T-helper 2 cell treated with Interferon-gamma antibody and Interleukin-4, amounts not matched to agents 100 ng/mL and 5 ng/mL, for 36 hours (primary cell): ENCODE measurements at regions not wholly inside any gene's neighbourhood (a gene's known extent, or its start where the extent isn't known, plus 50 kb on each side); places are given as distances from the start of the nearest gene placed in this dataset.

Source experiments
- intact Hi-C: fragments of 100-400 bp; cut with micrococcal nuclease; formaldehyde crosslinking; loops from one replicate; pipeline ENCODE4 v1.15.1; 2023

- intact Hi-C loops = no loop called here
These were observed 130.6 kb downstream of the SMAD6 start for GRCh38 chr15:66832664-66833063.

DNA sequence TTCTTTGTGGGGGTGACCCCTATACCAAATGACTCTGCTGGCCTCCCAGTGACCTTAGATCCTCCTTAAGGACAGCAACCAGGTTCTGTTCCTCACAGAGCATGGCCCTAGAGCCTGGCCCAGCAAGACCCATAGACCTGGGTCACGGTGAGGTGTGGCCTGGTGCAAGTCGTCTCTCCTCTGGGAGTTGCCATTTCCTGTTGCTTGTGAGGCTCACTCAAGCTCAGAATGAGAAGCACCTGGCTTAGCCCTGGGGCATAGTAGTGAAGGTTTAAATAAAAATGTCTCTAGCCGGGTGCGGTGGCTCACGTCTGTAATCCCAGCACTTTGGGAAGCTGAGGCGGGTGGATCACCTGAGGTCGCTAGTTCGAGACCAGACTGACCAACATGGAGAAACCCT lies 131.3 kb downstream of the SMAD6 start:
- intact Hi-C loops = no loop called here

DNA sequence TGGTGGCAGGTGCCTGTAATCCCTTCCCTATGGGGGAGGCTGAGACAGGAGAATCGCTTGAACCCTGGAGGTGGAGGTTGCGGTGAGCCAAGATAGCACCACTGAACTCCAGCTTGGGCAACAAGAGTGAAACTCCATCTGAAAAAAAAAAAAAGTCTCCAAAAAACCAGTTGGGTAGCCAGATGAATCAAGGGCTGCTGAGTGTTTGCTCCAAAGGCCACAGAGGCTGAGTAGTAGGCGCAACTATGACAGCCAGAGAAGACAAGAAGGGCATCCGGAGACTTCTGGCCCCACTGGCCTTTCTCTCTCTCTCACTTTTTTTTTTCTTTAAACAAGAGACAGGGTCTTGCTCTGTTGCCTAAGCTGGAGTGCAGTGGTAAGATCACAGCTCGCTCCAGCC lies 131.8 kb downstream of the SMAD6 start:
- intact Hi-C loops = no loop called here

DNA sequence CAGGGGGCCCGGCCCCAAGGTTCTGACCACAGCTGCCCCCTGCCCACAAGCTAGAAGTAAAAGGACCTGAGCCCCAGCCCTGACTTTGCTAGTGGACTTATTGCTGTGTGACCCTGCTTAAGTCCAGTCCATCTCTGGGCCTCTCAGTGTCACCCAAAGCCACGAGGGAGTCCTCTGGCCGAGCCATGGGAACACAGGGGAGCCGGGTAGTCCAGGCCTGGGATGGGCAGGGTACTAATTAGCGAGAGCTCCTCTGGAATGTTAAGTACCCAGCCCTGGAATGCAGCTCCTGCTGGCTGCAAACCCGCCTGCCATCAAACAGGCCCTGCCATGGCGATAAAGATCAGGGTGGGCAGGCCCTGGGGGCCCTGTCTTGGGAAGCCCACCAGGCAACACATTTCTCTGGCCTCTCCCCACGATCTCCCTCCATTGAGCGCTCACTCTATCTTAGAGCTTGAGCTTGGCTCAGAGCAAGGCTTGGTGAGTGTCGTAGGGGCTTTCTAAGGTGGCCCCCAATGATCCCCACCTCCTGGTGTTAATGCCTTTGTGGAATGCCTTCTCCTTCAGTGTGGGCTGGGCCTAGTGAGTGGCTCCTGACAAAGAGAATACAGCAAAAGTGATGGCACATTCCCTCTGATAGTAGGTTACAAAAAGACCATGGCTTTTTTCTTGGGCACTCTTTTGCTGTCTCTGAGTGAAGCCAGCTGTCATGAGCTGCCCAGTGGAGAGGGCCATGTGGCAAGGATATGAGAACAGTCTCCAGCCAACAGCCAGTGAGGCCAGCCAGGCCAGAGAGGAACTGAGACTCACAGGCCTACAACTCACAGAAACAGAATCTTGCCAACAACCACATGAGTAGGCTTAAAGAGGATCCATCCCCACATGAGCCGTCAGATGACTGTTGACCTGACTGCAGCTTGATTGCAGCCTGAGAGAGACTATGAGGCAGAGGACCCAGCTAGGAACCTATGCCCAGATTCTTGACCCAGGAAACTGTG lies 133.1 kb downstream of the SMAD6 start:
- intact Hi-C loops = no loop called here

- intact Hi-C loops = no loop called here
These were observed 134.4 kb downstream of the SMAD6 start for GRCh38 chr15:66836231-66837030.

DNA sequence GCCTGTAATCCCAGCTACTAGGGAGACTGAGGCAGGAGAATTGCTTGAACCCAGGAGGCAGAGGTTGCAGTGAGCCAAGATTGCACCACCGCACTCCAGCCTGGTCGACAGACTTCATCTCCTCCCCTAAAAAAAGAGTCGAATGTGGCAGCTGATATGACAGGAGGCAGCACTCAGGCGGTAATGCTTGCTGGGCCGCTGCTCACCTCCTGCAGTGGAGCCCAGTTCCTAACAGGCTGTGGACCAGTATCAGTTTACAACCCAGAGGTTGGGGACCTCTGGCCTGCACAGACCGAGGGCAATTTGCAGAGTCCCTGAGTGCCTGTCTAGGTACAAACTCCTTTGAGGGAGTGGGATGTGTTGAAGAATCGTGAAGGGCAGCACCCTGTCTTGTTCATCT lies 136.2 kb downstream of the SMAD6 start:
- intact Hi-C loops = no loop called here

DNA sequence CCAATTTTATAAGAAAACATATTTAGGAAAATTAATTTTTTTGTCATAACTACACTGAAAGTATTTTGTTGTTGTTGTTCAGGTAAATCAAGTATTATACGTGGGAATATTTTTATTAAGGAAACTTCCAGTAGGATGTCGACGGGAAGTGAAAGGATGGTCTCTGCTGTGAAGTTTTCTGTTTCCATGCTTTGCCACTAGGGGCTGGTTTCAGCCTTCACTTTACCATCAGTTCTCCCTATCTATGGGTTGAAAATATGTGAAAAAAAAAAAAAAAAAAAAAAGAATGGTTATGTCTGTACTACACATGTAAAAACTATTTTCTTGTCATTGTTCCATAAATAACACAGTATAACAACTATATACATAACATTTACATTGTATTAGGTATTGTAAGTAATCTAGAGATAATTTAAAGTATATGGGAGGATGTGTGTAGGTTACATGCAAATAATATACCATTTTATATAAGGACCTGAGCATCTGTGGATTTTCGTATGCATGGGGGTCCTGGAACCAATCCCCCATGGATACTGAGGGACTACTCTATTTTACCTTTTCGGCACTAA lies 136.7 kb downstream of the SMAD6 start:
- intact Hi-C loops = no loop called here

GRCh38 chr15:66839506-66840112 lies 137.6 kb downstream of the SMAD6 start:
- intact Hi-C loops = no loop called here

DNA sequence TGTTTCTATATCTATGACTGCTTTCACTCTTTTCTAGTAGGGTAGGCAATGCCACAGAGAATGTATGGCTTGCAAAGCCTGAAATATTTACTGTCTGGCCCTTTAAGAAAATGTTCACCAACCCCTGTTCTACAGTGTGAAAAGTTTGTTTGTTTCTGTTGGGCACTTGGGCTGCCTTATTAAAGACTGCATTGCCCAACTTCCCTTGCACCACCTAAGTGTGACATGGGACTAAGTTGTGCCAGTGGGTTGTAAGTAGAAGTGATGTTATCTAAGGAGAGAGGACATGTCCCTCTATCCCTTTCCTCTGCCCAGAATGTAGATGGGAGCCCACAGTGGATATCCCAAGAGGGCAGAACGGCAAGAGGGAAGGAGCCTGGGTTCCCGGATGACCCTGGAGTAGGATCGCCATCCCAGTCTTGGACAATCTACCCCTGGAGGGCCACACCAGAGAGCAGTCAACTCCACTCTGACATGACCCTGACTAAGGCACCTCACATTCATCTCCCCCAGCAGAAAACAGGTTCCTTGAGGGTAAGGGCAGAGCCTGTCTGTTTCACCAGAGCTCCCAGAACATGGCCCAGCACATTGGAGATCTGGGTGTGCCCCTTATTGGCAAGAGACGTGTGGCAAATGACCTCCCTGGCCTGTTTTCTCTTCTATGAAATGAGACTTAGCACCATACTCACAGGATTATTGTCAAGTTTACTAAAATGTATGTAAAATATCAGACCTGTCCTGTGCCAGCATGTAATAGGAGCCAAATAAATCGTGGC lies 138.8 kb downstream of the SMAD6 start:
- intact Hi-C loops = no loop called here

GRCh38 chr15:66841953-66842681 lies 140.1 kb downstream of the SMAD6 start:
- intact Hi-C loops = no loop called here

DNA sequence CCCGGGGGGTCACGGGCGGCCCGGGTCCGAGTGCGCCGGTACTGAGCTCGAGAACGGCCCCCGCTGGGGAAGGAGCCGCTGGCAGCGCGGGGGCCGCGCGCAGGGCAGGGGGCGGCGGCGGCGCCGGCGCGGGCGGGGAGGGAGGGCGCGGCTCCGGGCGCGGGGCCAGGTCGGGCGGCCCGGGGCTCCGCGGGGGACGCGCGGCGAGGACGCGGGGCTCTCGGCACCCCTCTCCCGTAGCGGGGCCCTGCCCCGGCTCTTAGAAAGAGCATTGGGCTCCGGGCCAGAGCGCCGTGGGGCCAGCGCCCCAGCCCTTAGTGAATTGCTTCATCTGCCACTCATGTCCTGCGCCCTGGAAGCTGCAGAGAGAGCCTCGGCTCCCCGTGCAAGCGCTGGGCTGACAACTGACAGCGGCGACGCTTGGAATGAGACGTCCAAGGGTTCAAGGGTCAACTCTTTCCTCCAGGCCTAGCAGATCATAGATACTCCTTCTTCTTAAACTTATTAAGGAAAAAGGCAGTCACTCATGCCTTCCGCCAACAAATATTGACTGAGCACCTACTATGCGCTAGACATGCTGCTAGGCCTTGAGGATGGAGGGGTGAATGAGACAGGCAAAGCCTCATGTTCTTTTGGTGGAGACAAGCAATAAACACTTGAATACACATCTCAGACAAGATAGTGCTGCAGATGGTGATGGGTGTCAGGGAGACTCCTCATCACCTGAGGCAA lies 140.8 kb downstream of the SMAD6 start:
- intact Hi-C loops = no loop called here

- intact Hi-C loops = no loop called here
These were observed 141.5 kb downstream of the SMAD6 start for GRCh38 chr15:66843581-66843980.

GRCh38 chr15:66844041-66844746 lies 142.2 kb downstream of the SMAD6 start:
- intact Hi-C loops = no loop called here

GRCh38 chr15:66844747-66845145 lies 142.7 kb downstream of the SMAD6 start:
- intact Hi-C loops = no loop called here

GRCh38 chr15:66845266-66845785 lies 143.3 kb downstream of the SMAD6 start:
- intact Hi-C loops = no loop called here

- intact Hi-C loops = no loop called here
These were observed 144.0 kb downstream of the SMAD6 start for GRCh38 chr15:66846031-66846430.

DNA sequence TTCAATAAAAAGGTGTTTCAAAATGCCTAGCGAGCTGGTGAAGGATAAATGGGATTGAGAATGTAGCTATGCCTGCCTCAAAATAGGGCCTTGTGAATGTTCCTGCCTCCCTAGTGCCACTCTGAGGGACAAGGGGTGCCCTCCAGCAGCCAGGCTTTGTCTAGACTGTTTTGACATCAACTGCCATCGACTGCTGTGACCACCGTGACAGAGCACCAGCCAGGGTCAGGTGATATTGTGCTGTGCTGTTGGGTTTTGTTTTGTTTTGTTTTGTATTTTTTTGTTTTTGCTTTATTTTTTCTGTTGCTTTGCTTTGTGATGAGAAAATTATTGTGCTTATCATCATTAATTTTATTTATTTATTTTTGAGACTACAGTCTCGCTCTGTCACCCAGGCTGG lies 144.8 kb downstream of the SMAD6 start:
- intact Hi-C loops = no loop called here

DNA sequence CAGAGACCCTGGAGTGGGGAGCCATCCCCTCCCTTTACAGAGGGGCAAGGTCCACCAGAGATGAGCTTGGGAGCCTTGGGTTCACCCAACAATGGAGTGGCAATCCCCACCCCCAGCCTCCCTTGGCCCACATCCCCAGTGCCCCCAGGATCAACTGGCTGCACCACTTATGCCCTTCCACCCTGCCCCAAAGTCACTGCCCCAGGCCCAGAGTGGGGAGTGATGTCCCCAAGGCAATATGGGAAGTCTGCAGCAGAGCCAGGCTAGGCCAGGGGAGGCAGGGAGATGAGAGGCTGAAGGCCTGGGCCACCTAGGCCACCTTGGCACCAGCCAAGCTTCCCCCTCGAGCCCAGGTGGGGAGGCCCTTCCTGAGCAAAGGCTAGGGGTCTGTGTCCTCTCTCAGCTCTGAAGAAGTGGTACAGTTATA lies 145.5 kb downstream of the SMAD6 start:
- intact Hi-C loops = no loop called here
